ENCODE measurements at regions not wholly inside any gene's neighbourhood (a gene's known extent, or its start where the extent isn't known, plus 50 kb on each side); places are given as distances from the start of the nearest gene placed in this dataset.

DNA sequence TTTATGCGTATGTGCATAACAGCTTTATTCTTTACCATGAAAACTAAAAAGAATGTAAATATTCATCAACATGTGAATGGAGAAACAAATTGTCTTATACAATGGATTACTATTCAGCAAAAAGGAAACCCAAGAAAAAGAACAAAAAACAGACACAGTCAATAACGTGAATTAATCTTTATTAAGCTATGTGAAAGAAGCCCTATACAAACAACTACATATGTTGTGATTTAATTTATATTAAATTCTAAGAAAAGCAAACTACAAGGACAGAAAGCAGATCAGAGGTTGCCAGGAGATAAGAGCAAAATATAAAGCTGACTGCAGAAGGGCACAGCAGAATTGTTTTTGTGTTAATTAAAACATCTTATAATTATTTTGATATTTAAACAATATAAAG lies 756.4 kb upstream of the MBL2 start:
- intact Hi-C loops (cut with micrococcal nuclease), result no loop called here
- Mint-ChIP-seq H3K4me3 (no peak overlapping the region), H3K4me1 (no peaks in the 10 kb centered on the region), H3K27ac (no peak overlapping the region), H3K9me3 (ENCODE audit: insufficient read depth) (no peaks in the 10 kb centered on the region), H3K27me3 (no peaks in the 10 kb centered on the region)
- no peak overlapping the region for H3K4me2 ChIP-seq (replicated peaks; ENCODE audit: low read depth, low read length, poor library complexity, severe bottlenecking)
- CTCF ChIA-PET, result no interaction called here
- H4K20me1 ChIP-seq (ENCODE audit: control insufficient read depth, insufficient read depth, low read length, poor library complexity, severe bottlenecking), result no peaks in the 10 kb centered on the region
- no peaks in the 10 kb centered on the region for H3K36me3 ChIP-seq (replicated peaks in 1 of 2; ENCODE audit: control extremely low read depth in 1 of 2, control insufficient read depth in 1 of 2, extremely low read depth in 1 of 2, insufficient read depth in 2 of 2, low read length in 1 of 2)
- H3K4me3 ChIP-seq (ENCODE audit: control extremely low read depth in 1 of 5, extremely low read depth in 1 of 5, insufficient read depth in 1 of 5, low read depth in 2 of 5, low read length in 4 of 5), result no peak overlapping the region
- TF ChIP-seq, protein P1, sequence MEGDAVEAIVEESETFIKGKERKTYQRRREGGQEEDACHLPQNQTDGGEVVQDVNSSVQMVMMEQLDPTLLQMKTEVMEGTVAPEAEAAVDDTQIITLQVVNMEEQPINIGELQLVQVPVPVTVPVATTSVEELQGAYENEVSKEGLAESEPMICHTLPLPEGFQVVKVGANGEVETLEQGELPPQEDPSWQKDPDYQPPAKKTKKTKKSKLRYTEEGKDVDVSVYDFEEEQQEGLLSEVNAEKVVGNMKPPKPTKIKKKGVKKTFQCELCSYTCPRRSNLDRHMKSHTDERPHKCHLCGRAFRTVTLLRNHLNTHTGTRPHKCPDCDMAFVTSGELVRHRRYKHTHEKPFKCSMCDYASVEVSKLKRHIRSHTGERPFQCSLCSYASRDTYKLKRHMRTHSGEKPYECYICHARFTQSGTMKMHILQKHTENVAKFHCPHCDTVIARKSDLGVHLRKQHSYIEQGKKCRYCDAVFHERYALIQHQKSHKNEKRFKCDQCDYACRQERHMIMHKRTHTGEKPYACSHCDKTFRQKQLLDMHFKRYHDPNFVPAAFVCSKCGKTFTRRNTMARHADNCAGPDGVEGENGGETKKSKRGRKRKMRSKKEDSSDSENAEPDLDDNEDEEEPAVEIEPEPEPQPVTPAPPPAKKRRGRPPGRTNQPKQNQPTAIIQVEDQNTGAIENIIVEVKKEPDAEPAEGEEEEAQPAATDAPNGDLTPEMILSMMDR (IDR thresholded peaks at IDR 0.05), result no peak
- H3K27me3 ChIP-seq (replicated peaks in 1 of 4; ENCODE audit: control extremely low read depth in 1 of 4, control insufficient read depth in 3 of 4, insufficient read depth in 4 of 4, low read length in 3 of 4), result no peaks in the 10 kb centered on the region
- no peaks in the 10 kb centered on the region for H3K79me2 ChIP-seq (ENCODE audit: control insufficient read depth, insufficient read depth, low read length)
- H3K27ac ChIP-seq (ENCODE audit: low read length in 2 of 2), result no peak overlapping the region
- no CpG with 5 or more reads among the region's 2 CpGs for WGBS (ENCODE audit: insufficient coverage)
- no peak overlapping the region for H3K9ac ChIP-seq (ENCODE audit: low read length)
- H3K9me3 ChIP-seq (ENCODE audit: control extremely low read depth in 1 of 3, control insufficient read depth in 2 of 3, insufficient read depth in 1 of 3, low read length in 2 of 3), result peaks cover 0 to 1% (median 0%) of the 10 kb centered on the region in 3 donors
- ATAC-seq (ENCODE audit: low read depth) (no peak), DNase-seq (no peak)
- H3K4me1 ChIP-seq (ENCODE audit: control insufficient read depth in 2 of 2, insufficient read depth in 2 of 2, low read length in 2 of 2), result no peaks in the 10 kb centered on the region
- no peak overlapping the region for H2AFZ ChIP-seq (ENCODE audit: insufficient read depth, low read depth, low read length, poor library complexity, severe bottlenecking)
- POLR2A ChIA-PET, result no interaction called here

DNA sequence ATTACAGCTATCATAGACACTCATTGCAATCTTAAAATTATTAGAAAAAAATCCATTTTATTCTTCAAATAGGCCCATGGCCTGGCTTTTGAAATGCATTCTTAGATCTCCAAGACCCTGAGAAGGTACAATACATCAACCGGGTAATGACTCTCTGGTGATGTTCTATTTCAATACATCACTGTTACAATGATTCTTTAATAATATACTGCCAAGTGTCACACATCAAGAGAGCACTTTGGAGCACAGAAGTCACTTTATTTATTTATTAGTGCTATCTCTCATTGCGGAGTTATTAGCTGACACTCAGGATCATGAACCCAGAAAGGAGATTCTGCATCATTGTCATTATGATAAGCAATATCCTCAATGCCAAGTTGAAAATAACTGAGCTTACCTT lies 748.5 kb upstream of the MBL2 start:
- ChIA-PET POLR2A (no interaction called here), CTCF (no interaction called here)

More for the DNA sequence above, 748.5 kb upstream of the MBL2 start:
- Mint-ChIP-seq H3K27ac (no peak overlapping the region), H3K4me1 (no peaks in the 10 kb centered on the region), H3K27me3 (no peaks in the 10 kb centered on the region), H3K4me3 (no peak overlapping the region), H3K9me3 (ENCODE audit: insufficient read depth) (peaks cover 5% of the 10 kb centered on the region)
- Histone ChIP-seq H3K4me2 (replicated peaks; ENCODE audit: low read depth, low read length, poor library complexity, severe bottlenecking) (no peak overlapping the region), H3K36me3 (replicated peaks in 1 of 2; ENCODE audit: control extremely low read depth in 1 of 2, control insufficient read depth in 1 of 2, extremely low read depth in 1 of 2, insufficient read depth in 2 of 2, low read length in 1 of 2) (no peaks in the 10 kb centered on the region), H3K27ac (ENCODE audit: low read length in 2 of 2) (no peak overlapping the region), H3K9me3 (ENCODE audit: control extremely low read depth in 1 of 3, control insufficient read depth in 2 of 3, insufficient read depth in 1 of 3, low read length in 2 of 3) (peaks cover 0 to 7% (median 6%) of the 10 kb centered on the region in 3 donors), H3K27me3 (replicated peaks in 1 of 4; ENCODE audit: control extremely low read depth in 1 of 4, control insufficient read depth in 3 of 4, insufficient read depth in 4 of 4, low read length in 3 of 4) (no peaks in the 10 kb centered on the region), H3K4me3 (ENCODE audit: control extremely low read depth in 1 of 5, extremely low read depth in 1 of 5, insufficient read depth in 1 of 5, low read depth in 2 of 5, low read length in 4 of 5) (no peak overlapping the region), H3K4me1 (ENCODE audit: control insufficient read depth in 2 of 2, insufficient read depth in 2 of 2, low read length in 2 of 2) (no peaks in the 10 kb centered on the region), H3K9ac (ENCODE audit: low read length) (no peak overlapping the region), H2AFZ (ENCODE audit: insufficient read depth, low read depth, low read length, poor library complexity, severe bottlenecking) (no peak overlapping the region), H4K20me1 (ENCODE audit: control insufficient read depth, insufficient read depth, low read length, poor library complexity, severe bottlenecking) (no peaks in the 10 kb centered on the region), H3K79me2 (ENCODE audit: control insufficient read depth, insufficient read depth, low read length) (no peaks in the 10 kb centered on the region)
- TF ChIP-seq, protein P1 (IDR thresholded peaks at IDR 0.05), result no peak
- no peak for TF ChIP-seq EZH2 (IDR thresholded peaks at IDR 0.05; ENCODE audit: borderline replicate concordance, insufficient read depth, low read depth, low read length, poor library complexity, severe bottlenecking)
- ATAC-seq (ENCODE audit: low read depth), result no peak
- no peak for DNase-seq
- no CpG with 5 or more reads among the region's 2 CpGs for WGBS (ENCODE audit: insufficient coverage)
- intact Hi-C loops (cut with micrococcal nuclease), result no loop called here

Data from B cell (primary cell).